SK-N-MC (cell line): ENCODE measurements at regions not wholly inside any gene's neighbourhood (a gene's known extent, or its start where the extent isn't known, plus 50 kb on each side); places are given as distances from the start of the nearest gene placed in this dataset.

ENCODE experiments used
- EZH2 ChIP-seq: fragments of 200-600 bp; sonication (generic); IDR thresholded peaks from one replicate; pipeline ENCODE4 v1.6.1; 2017; ENCODE audit warnings: antibody characterized with exemption
- FOXP2 ChIP-seq: optimal IDR thresholded peaks from 2 replicates; pipeline ENCODE3; 2011; ENCODE audit warnings: mild to moderate bottlenecking, moderate library complexity; ENCODE audit not compliant: insufficient read depth; ENCODE audit errors: extremely low read length, control extremely low read depth
- POLR2AphosphoS5 ChIP-seq: IDR thresholded peaks from 2 replicates; pipeline ENCODE4 v1.6.1; 2012; ENCODE audit warnings: mild to moderate bottlenecking, low read depth, low read length, borderline replicate concordance

DNA sequence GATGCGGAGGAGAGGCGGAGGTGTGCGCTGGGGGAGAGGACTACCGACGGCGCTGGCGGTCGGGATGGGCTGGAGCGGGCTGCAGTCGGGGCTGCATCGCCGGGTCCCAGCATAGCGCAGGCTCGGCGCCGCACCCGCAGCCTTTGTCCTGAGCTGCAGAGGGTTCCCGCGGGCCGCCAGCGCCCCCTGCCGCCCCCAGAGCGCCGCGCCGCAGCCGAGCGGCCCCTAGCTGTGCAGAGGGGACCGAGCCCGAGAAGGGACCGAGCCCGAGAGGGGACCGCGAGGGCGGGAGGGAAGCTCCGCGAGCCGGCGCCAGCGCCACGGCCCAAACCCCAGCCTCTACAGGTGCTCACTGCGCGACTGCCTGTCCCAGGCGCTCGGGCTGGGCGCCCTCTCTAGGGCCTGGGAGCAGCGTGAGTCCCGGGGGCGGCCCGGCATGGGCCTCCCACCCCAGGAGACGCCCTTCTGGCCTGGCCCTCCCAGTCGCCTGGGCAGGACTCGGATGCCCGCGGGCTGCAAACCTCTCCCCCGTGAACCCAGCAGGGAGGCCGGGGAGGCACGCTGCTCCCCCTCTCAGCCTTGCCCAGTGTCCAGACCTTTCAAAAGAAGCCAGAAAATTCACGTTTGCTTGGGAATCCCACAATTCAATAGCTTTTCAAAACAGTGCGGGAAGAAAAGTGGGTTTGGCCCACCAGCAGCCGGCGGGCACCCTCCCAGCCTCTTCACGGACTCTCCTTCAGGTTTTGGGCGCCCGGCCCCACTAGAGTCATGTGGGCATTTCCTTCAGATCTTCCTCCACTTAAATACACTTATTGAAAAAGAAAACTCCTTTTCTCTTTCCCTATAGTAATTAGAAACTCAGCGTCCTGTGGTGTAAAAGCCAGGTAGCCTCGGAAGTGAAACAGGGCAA is 134.7 kb downstream of the TPRA1 start:
- TF ChIP-seq POLR2AphosphoS5 (no peak), EZH2 (no peak), FOXP2 (no peak)
